ENCODE measurements at regions not wholly inside any gene's neighbourhood (a gene's known extent, or its start where the extent isn't known, plus 50 kb on each side); places are given as distances from the start of the nearest gene placed in this dataset.

GRCh38 chr4:164384416-164384815 lies 369.5 kb upstream of the SMIM31 start:
- ATAC-seq (ENCODE audit: low read depth) = no peak
- Mint-ChIP-seq H3K27me3 (peaks cover 4% of the 10 kb centered on the region), H3K9me3 (no peaks in the 10 kb centered on the region), H3K27ac (no peak overlapping the region), H3K4me3 (no peak overlapping the region), H3K4me1 (no peaks in the 10 kb centered on the region), H3K36me3 (no peaks in the 10 kb centered on the region)
- no peak for DNase-seq (ENCODE audit: low spot score in 2 of 2)

GRCh38 chr4:164396439-164396838 lies 357.5 kb upstream of the SMIM31 start:
- DNase-seq (ENCODE audit: low spot score in 2 of 2) (no peak), ATAC-seq (ENCODE audit: low read depth) (no peak)
- Mint-ChIP-seq H3K4me3 (no peak overlapping the region), H3K27ac (no peak overlapping the region), H3K27me3 (no peaks in the 10 kb centered on the region), H3K4me1 (no peaks in the 10 kb centered on the region), H3K36me3 (no peaks in the 10 kb centered on the region), H3K9me3 (peaks cover 7% of the 10 kb centered on the region)

GRCh38 chr4:164402554-164402953 lies 351.4 kb upstream of the SMIM31 start:
- ATAC-seq (ENCODE audit: low read depth) (no peak), DNase-seq (ENCODE audit: low spot score in 2 of 2) (no peak)
- H3K27ac Mint-ChIP-seq = no peak overlapping the region
- no peaks in the 10 kb centered on the region for H3K27me3 Mint-ChIP-seq
- H3K9me3 Mint-ChIP-seq = peaks cover 2% of the 10 kb centered on the region
- H3K4me3 Mint-ChIP-seq = no peak overlapping the region
- no peaks in the 10 kb centered on the region for H3K36me3 Mint-ChIP-seq
- H3K4me1 Mint-ChIP-seq = no peaks in the 10 kb centered on the region

- Mint-ChIP-seq H3K4me3 (no peak overlapping the region), H3K27ac (no peak overlapping the region), H3K27me3 (no peaks in the 10 kb centered on the region), H3K36me3 (no peaks in the 10 kb centered on the region), H3K4me1 (no peaks in the 10 kb centered on the region), H3K9me3 (peaks cover 2% of the 10 kb centered on the region)
- no peak for DNase-seq (ENCODE audit: low spot score in 2 of 2)
- no peak for ATAC-seq (ENCODE audit: low read depth)
These were observed 348.2 kb upstream of the SMIM31 start for GRCh38 chr4:164405774-164406173.

GRCh38 chr4:164408831-164409230 lies 345.1 kb upstream of the SMIM31 start:
- no peak for DNase-seq (ENCODE audit: low spot score in 2 of 2)
- no peak for ATAC-seq (ENCODE audit: low read depth)
- Mint-ChIP-seq H3K27ac (no peak overlapping the region), H3K4me1 (no peaks in the 10 kb centered on the region), H3K27me3 (no peaks in the 10 kb centered on the region), H3K4me3 (no peak overlapping the region), H3K36me3 (no peaks in the 10 kb centered on the region), H3K9me3 (peaks cover 2% of the 10 kb centered on the region)

- H3K9me3 Mint-ChIP-seq = peaks cover 2% of the 10 kb centered on the region
- no peak overlapping the region for H3K4me3 Mint-ChIP-seq
- ATAC-seq (ENCODE audit: low read depth) (no peak), DNase-seq (ENCODE audit: low spot score in 2 of 2) (no peak)
- H3K27me3 Mint-ChIP-seq = no peaks in the 10 kb centered on the region
- H3K36me3 Mint-ChIP-seq = no peaks in the 10 kb centered on the region
- H3K4me1 Mint-ChIP-seq = no peaks in the 10 kb centered on the region
- no peak overlapping the region for H3K27ac Mint-ChIP-seq
These were observed 343.5 kb upstream of the SMIM31 start for GRCh38 chr4:164410401-164410800.

GRCh38 chr4:164412246-164412645 lies 341.7 kb upstream of the SMIM31 start:
- ATAC-seq (ENCODE audit: low read depth) (no peak), DNase-seq (ENCODE audit: low spot score in 2 of 2) (no peak)
- H3K27ac Mint-ChIP-seq = no peak overlapping the region
- H3K4me1 Mint-ChIP-seq = no peaks in the 10 kb centered on the region
- H3K4me3 Mint-ChIP-seq = no peak overlapping the region
- H3K9me3 Mint-ChIP-seq = peaks cover 2% of the 10 kb centered on the region
- no peaks in the 10 kb centered on the region for H3K27me3 Mint-ChIP-seq
- H3K36me3 Mint-ChIP-seq = no peaks in the 10 kb centered on the region

- Mint-ChIP-seq H3K36me3 (no peaks in the 10 kb centered on the region), H3K4me1 (no peaks in the 10 kb centered on the region), H3K27ac (no peak overlapping the region), H3K27me3 (no peaks in the 10 kb centered on the region), H3K4me3 (no peak overlapping the region), H3K9me3 (peaks cover 2% of the 10 kb centered on the region)
- no peak for ATAC-seq (ENCODE audit: low read depth)
- DNase-seq (ENCODE audit: low spot score in 2 of 2) = no peak
These were observed 340.2 kb upstream of the SMIM31 start for GRCh38 chr4:164413743-164414142.

- Mint-ChIP-seq H3K27ac (no peak overlapping the region), H3K4me1 (no peaks in the 10 kb centered on the region), H3K4me3 (no peak overlapping the region), H3K27me3 (no peaks in the 10 kb centered on the region), H3K9me3 (peaks cover 10% of the 10 kb centered on the region), H3K36me3 (no peaks in the 10 kb centered on the region)
- no peak for ATAC-seq (ENCODE audit: low read depth)
- DNase-seq (ENCODE audit: low spot score in 2 of 2) = no peak
These were observed 330.1 kb upstream of the SMIM31 start for GRCh38 chr4:164423819-164424218.

- H3K36me3 Mint-ChIP-seq = no peaks in the 10 kb centered on the region
- H3K9me3 Mint-ChIP-seq = peaks cover 10% of the 10 kb centered on the region
- no peak for DNase-seq (ENCODE audit: low spot score in 2 of 2)
- no peak overlapping the region for H3K27ac Mint-ChIP-seq
- ATAC-seq (ENCODE audit: low read depth) = no peak
- H3K4me1 Mint-ChIP-seq = no peaks in the 10 kb centered on the region
- H3K27me3 Mint-ChIP-seq = no peaks in the 10 kb centered on the region
- H3K4me3 Mint-ChIP-seq = no peak overlapping the region
These were observed 329.1 kb upstream of the SMIM31 start for GRCh38 chr4:164424846-164425245.

GRCh38 chr4:164428561-164428960 lies 325.4 kb upstream of the SMIM31 start:
- Mint-ChIP-seq H3K27me3 (no peaks in the 10 kb centered on the region), H3K9me3 (peaks cover 5% of the 10 kb centered on the region), H3K4me1 (no peaks in the 10 kb centered on the region), H3K27ac (no peak overlapping the region), H3K36me3 (no peaks in the 10 kb centered on the region), H3K4me3 (no peak overlapping the region)
- DNase-seq (ENCODE audit: low spot score in 2 of 2) = no peak
- ATAC-seq (ENCODE audit: low read depth) = no peak

GRCh38 chr4:164438321-164438720 lies 315.6 kb upstream of the SMIM31 start:
- Mint-ChIP-seq H3K4me1 (no peaks in the 10 kb centered on the region), H3K36me3 (no peaks in the 10 kb centered on the region), H3K9me3 (no peaks in the 10 kb centered on the region), H3K4me3 (no peak overlapping the region), H3K27me3 (no peaks in the 10 kb centered on the region), H3K27ac (no peak overlapping the region)
- ATAC-seq (ENCODE audit: low read depth) (no peak), DNase-seq (ENCODE audit: low spot score in 2 of 2) (no peak)

GRCh38 chr4:164439037-164439436 lies 314.9 kb upstream of the SMIM31 start:
- no peak overlapping the region for H3K27ac Mint-ChIP-seq
- H3K4me1 Mint-ChIP-seq = no peaks in the 10 kb centered on the region
- no peaks in the 10 kb centered on the region for H3K9me3 Mint-ChIP-seq
- no peaks in the 10 kb centered on the region for H3K27me3 Mint-ChIP-seq
- no peak for DNase-seq (ENCODE audit: low spot score in 2 of 2)
- ATAC-seq (ENCODE audit: low read depth) = no peak
- no peaks in the 10 kb centered on the region for H3K36me3 Mint-ChIP-seq
- no peak overlapping the region for H3K4me3 Mint-ChIP-seq

- Mint-ChIP-seq H3K36me3 (no peaks in the 10 kb centered on the region), H3K4me3 (no peak overlapping the region), H3K4me1 (no peaks in the 10 kb centered on the region), H3K27ac (no peak overlapping the region), H3K27me3 (no peaks in the 10 kb centered on the region), H3K9me3 (no peaks in the 10 kb centered on the region)
- ATAC-seq (ENCODE audit: low read depth) (no peak), DNase-seq (ENCODE audit: low spot score in 2 of 2) (no peak)
These were observed 313.7 kb upstream of the SMIM31 start for GRCh38 chr4:164440199-164440598.

- Mint-ChIP-seq H3K4me1 (no peaks in the 10 kb centered on the region), H3K36me3 (no peaks in the 10 kb centered on the region), H3K4me3 (no peak overlapping the region), H3K27ac (no peak overlapping the region), H3K9me3 (no peaks in the 10 kb centered on the region), H3K27me3 (no peaks in the 10 kb centered on the region)
- ATAC-seq (ENCODE audit: low read depth) (no peak), DNase-seq (ENCODE audit: low spot score in 2 of 2) (no peak)
These were observed 312.8 kb upstream of the SMIM31 start for GRCh38 chr4:164441109-164441508.

- H3K36me3 Mint-ChIP-seq = no peaks in the 10 kb centered on the region
- DNase-seq (ENCODE audit: low spot score in 2 of 2) = no peak
- ATAC-seq (ENCODE audit: low read depth) = no peak
- H3K27me3 Mint-ChIP-seq = no peaks in the 10 kb centered on the region
- no peak overlapping the region for H3K27ac Mint-ChIP-seq
- H3K4me1 Mint-ChIP-seq = no peaks in the 10 kb centered on the region
- H3K4me3 Mint-ChIP-seq = no peak overlapping the region
- no peaks in the 10 kb centered on the region for H3K9me3 Mint-ChIP-seq
These were observed 311.8 kb upstream of the SMIM31 start for GRCh38 chr4:164442180-164442579.
